HepG2 (cell line): ENCODE measurements at regions not wholly inside any gene's neighbourhood (a gene's known extent, or its start where the extent isn't known, plus 50 kb on each side); places are given as distances from the start of the nearest gene placed in this dataset.
A peak's percentile ranks its signal among the peaks of the same experiment; 100 is the strongest.

Source experiments
- ATAC-seq: fragments of 200-7000 bp; cut with Tn5 transposase; 3 replicates; pipeline ENCODE4 v1.9.1; 2020; ENCODE audit warnings: mild to moderate bottlenecking, moderate library complexity
- BruUV-seq: library from RNA; stranded (reverse); fragments of 400-500 nt; replicated peaks from 2 replicates; lab custom pipeline; 2021; lab: Mats Ljungman, UMichigan
- CTCF ChIA-PET: fragments of 300-600 bp; formaldehyde crosslinking; extraction: SDS; loops from one replicate; lab custom pipeline; 2021; ENCODE audit warnings: low total read pairs, inconsistent platforms, low intra/inter-chr PET ratio; lab: Yijun Ruan, JAX
- POLR2A ChIA-PET: fragments of 350-600 bp; sonication (Branson Sonifier 250); formaldehyde crosslinking; loops from one replicate; lab custom pipeline; 2020; ENCODE audit warnings: antibody characterized with exemption, inconsistent platforms; lab: Yijun Ruan, JAX
- DNase-seq: peaks from one replicate; pipeline ENCODE4 v3.0.0-alpha.2; 2015; ENCODE audit warnings: low spot score
- FAIRE-seq: peaks from 3 replicates; lab custom pipeline; 2011; peaks lifted over from hg19 to GRCh38; lab: Jason Lieb, UNC
- H2AFZ ChIP-seq: one replicate; pipeline ENCODE4 v1.6.1; 2011; ENCODE audit warnings: low read length, inconsistent platforms
- H3K27ac ChIP-seq: fragments of 300-600 bp; 3 replicates; pipeline ENCODE4 v1.8.0; 2011; ENCODE audit warnings: mixed run types, mild to moderate bottlenecking, mixed read lengths, low read length, inconsistent platforms; ENCODE audit not compliant: insufficient read depth; ENCODE audit errors: extremely low read length
- H3K27me3 ChIP-seq, 2 experiments: fragments of 200-600 bp in 1 of 2; 2 replicates in 1 of 2; 3 replicates in 1 of 2; pipeline versions ENCODE4 v1.6.0 to v1.8.0; 2011; ENCODE audit warnings: low read length in 2 of 2, mild to moderate bottlenecking in 2 of 2, moderate library complexity in 2 of 2, inconsistent platforms in 1 of 2; ENCODE audit not compliant: insufficient read depth in 2 of 2, control insufficient read depth in 1 of 2
- H3K36me3 ChIP-seq, 2 experiments: fragments of 200-600 bp in 1 of 2; replicated peaks in 1 of 2; 2 replicates in 1 of 2; 3 replicates in 1 of 2; pipeline versions ENCODE4 v1.5.1 to v1.8.0; 2011; ENCODE audit warnings: low read length in 2 of 2, inconsistent platforms in 1 of 2; ENCODE audit not compliant: insufficient read depth in 2 of 2, control insufficient read depth in 1 of 2
- H3K4me1 ChIP-seq: 2 replicates; pipeline ENCODE4 v1.5.1; 2012; ENCODE audit warnings: low read length, inconsistent platforms; ENCODE audit not compliant: insufficient read depth
- H3K4me2 ChIP-seq: 2 replicates; pipeline ENCODE4 v1.6.0; 2011; ENCODE audit warnings: low read depth, low read length, inconsistent platforms
- H3K4me3 ChIP-seq, 3 experiments: fragments of 200-600 bp in 1 of 3; sonication (generic), shearing (Covaris generic) in 1 of 3; replicated peaks in 1 of 3; 2 replicates each; pipeline ENCODE4 v1.5.1; 2011 to 2016; ENCODE audit warnings: low read length in 3 of 3, inconsistent platforms in 2 of 3, low read depth in 2 of 3, mild to moderate bottlenecking in 2 of 3, control low read depth in 1 of 3, mixed read lengths in 1 of 3; ENCODE audit not compliant: insufficient read depth in 1 of 3
- H3K79me2 ChIP-seq: one replicate; pipeline ENCODE4 v1.6.1; 2011; ENCODE audit warnings: low read length, inconsistent platforms; ENCODE audit not compliant: insufficient read depth
- H3K9ac ChIP-seq: 2 replicates; pipeline ENCODE4 v1.6.0; 2011; ENCODE audit warnings: mild to moderate bottlenecking, low read depth, low read length, inconsistent platforms; ENCODE audit not compliant: insufficient read depth
- H3K9me3 ChIP-seq: 2 replicates; pipeline ENCODE4 v1.5.1; 2012; ENCODE audit warnings: mild to moderate bottlenecking, low read length
- H4K20me1 ChIP-seq: 2 replicates; pipeline ENCODE4 v1.6.0; 2011; ENCODE audit warnings: inconsistent platforms, mild to moderate bottlenecking, low read length, moderate library complexity; ENCODE audit not compliant: insufficient read depth
- CTCF ChIP-seq: sonication (generic); formaldehyde crosslinking; IDR thresholded peaks from 2 replicates; pipeline ENCODE4 v1.5.0; 2020; ENCODE audit warnings: mild to moderate bottlenecking, missing genetic modification reagents, moderate library complexity
- NFIC ChIP-seq: IDR thresholded peaks from 2 replicates; pipeline ENCODE4 v1.6.1; 2012; ENCODE audit warnings: mild to moderate bottlenecking, low read length, inconsistent platforms
- PRMT3 ChIP-seq: sonication (generic); formaldehyde crosslinking; IDR thresholded peaks from 2 replicates; pipeline ENCODE4 v1.8.1; 2022; ENCODE audit warnings: low read depth, mild to moderate bottlenecking, moderate library complexity, missing genetic modification reagents, borderline replicate concordance
- ZFP62 ChIP-seq: sonication (generic); formaldehyde crosslinking; IDR thresholded peaks from 2 replicates; pipeline ENCODE4 v1.4.0; 2020; ENCODE audit warnings: missing genetic modification reagents
- ZNF687 ChIP-seq: sonication (generic); formaldehyde crosslinking; IDR thresholded peaks from 2 replicates; pipeline ENCODE4 v1.5.1; 2020; ENCODE audit warnings: mild to moderate bottlenecking, missing genetic modification reagents, moderate library complexity
- WGBS: methylation state at CpG from one replicate; pipeline ENCODE4 v1.1.6; 2017; ENCODE audit warnings: low lambda C conversion rate; 5-methylcytosine and 5-hydroxymethylcytosine counted together
- in situ Hi-C: cut with HindIII; loops from 2 replicates; pipeline ENCODE4 v1.10.0; 2017; ENCODE audit warnings: low pct_unique_long_range_greater_than_20kb; ENCODE audit not compliant: extremely low pct_ligation_motif_present
- intact Hi-C: fragments of 100-400 bp; cut with micrococcal nuclease; formaldehyde crosslinking; loops from one replicate; pipeline ENCODE4 v1.10.0; 2022; ENCODE audit not compliant: unreplicated experiment

- no peaks in the 10 kb centered on the region for H3K36me3 ChIP-seq
- no peaks in the 10 kb centered on the region for H3K9me3 ChIP-seq
- peak; percentile 36; the same call in 1 of the 3 replicates for ATAC-seq
- H3K79me2 ChIP-seq: no peaks in the 10 kb centered on the region
- 17% methylated on average over 16 of the region's 20 CpGs for WGBS
- FAIRE-seq: no peak
- H2AFZ ChIP-seq: no peak overlapping the region
- no peak overlapping the region for H3K27ac ChIP-seq
- H3K27me3 ChIP-seq: no peaks in the 10 kb centered on the region
- no peaks in the 10 kb centered on the region for H4K20me1 ChIP-seq
- no peak for DNase-seq
- H3K9ac ChIP-seq: no peak overlapping the region
- CTCF ChIA-PET: no interaction called here
- POLR2A ChIA-PET: no interaction called here
- in situ Hi-C loops (no loop called here), intact Hi-C loops (no loop called here)
- H3K4me1 ChIP-seq: no peaks in the 10 kb centered on the region
- H3K4me3 ChIP-seq: no peak overlapping the region
- no peak overlapping the region for H3K4me2 ChIP-seq
- BruUV-seq: no TSS peak
- peak; percentile 34; the same call in 1 of the 2 replicates for TF ChIP-seq CTCF (CRISPR knock-in tag)
- TF ChIP-seq NFIC: no peak
- TF ChIP-seq ZNF687: no peak
- TF ChIP-seq ZFP62 (CRISPR knock-in tag): no peak
- TF ChIP-seq PRMT3: no peak
Observed at GRCh38 chr4:55008166-55009056, 117.0 kb downstream of the KDR start.
